ENCODE measurements at regions not wholly inside any gene's neighbourhood (a gene's known extent, or its start where the extent isn't known, plus 50 kb on each side); places are given as distances from the start of the nearest gene placed in this dataset.

- no peaks in the 10 kb centered on the region for H3K4me1 ChIP-seq
- peaks cover 0 to 10% (median 0%) of the 10 kb centered on the region in 3 donors for H3K27me3 ChIP-seq (ENCODE audit: insufficient read depth in 3 of 3, low read length in 2 of 3)
- TF ChIP-seq CTCF (IDR thresholded peaks at IDR 0.05) = no peak
- 83 to 87% (median 87%) methylated on average over 5 of the region's 5 CpGs for WGBS, 3 donors
- no peak overlapping the region for H3K4me3 ChIP-seq
- intact Hi-C loops (cut with DNase I) = no loop called here
- no peak overlapping the region for H3K27ac ChIP-seq
- ATAC-seq (no peak), DNase-seq (no peak)
- no peaks in the 10 kb centered on the region for H3K9me3 ChIP-seq
- no peaks in the 10 kb centered on the region for H3K36me3 ChIP-seq (ENCODE audit: insufficient read depth in 1 of 2, low read depth in 1 of 2)
These were observed 94.7 kb downstream of the CCDC185 start for GRCh38 chr1:223487887-223488259.

DNA sequence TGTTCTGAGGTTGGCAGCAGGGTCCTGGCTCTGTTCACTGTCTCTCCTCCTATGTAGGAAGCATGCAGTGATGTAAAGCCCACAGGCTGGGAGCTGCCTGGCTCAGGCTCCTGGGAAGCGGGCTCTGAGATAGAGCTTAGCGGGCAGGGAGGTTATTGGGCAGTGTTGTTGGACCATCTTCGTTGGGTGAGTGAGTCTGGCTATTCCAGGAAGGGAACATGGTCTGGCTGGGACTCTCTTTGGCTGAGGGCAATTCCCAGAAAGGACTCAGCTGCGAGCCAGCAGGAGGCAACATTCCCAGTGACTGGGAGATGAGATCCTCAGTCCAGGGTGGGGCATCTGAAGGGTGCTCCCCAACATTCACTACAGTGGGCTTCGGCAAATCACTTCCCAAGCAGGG lies 96.2 kb downstream of the CCDC185 start:
- 54 to 71% (median 61%) methylated on average over 5 of the region's 5 CpGs for WGBS, 3 donors
- H3K27ac ChIP-seq = no peak overlapping the region
- H3K36me3 ChIP-seq (ENCODE audit: insufficient read depth in 1 of 2, low read depth in 1 of 2) = no peaks in the 10 kb centered on the region
- no peak for DNase-seq
- H3K4me3 ChIP-seq = no peak overlapping the region
- no peaks in the 10 kb centered on the region for H3K27me3 ChIP-seq (ENCODE audit: insufficient read depth in 3 of 3, low read length in 2 of 3)
- H3K9me3 ChIP-seq = no peaks in the 10 kb centered on the region
- ATAC-seq = peak in 2 of 4 donors; percentile 46 to 72
- intact Hi-C loops (cut with DNase I) = no loop called here
- no peak for TF ChIP-seq CTCF (IDR thresholded peaks at IDR 0.05)
- H3K4me1 ChIP-seq = no peaks in the 10 kb centered on the region

DNA sequence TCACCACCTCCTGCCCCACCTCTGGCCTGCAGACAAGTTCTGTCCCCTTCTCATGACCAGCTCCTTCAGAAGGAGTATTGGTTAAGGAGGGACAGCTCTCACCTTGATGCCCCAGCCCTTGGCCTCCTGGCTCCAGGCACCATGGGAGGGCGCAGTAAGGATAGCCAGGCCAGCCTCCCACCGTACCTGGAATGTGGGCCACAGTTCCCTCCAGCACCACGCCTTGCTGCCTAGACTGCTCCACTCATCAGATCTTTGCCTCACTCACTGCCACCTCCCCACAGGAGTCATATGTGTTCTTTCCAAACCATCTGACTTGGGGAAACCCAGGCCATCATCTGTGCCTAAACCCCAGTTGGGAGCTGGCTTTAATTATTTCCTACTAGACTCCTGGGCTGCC lies 97.0 kb downstream of the CCDC185 start:
- TF ChIP-seq CTCF (IDR thresholded peaks at IDR 0.05) = no peak
- Histone ChIP-seq H3K4me1 (no peaks in the 10 kb centered on the region), H3K27me3 (ENCODE audit: insufficient read depth in 3 of 3, low read length in 2 of 3) (no peaks in the 10 kb centered on the region), H3K36me3 (ENCODE audit: insufficient read depth in 1 of 2, low read depth in 1 of 2) (no peaks in the 10 kb centered on the region), H3K9me3 (no peaks in the 10 kb centered on the region), H3K4me3 (no peak overlapping the region), H3K27ac (no peak overlapping the region)
- 91 to 100% (median 100%) methylated on average over 3 of the region's 3 CpGs for WGBS, 3 donors
- DNase-seq (no peak), ATAC-seq (peak in 1 of 4 donors; percentile 24)
- intact Hi-C loops (cut with DNase I) = no loop called here

All from psoas muscle (tissue), 7 donors.